Esophagus squamous epithelium (tissue), 5 donors: ENCODE measurements at regions not wholly inside any gene's neighbourhood (a gene's known extent, or its start where the extent isn't known, plus 50 kb on each side); places are given as distances from the start of the nearest gene placed in this dataset.
"Not testable (repeated sequence)": the region's sequence is repeated elsewhere in the genome, so short reads cannot be mapped to it uniquely, and the experiment has no call there.

Source experiments
- DNase-seq: peaks from one replicate; lab custom pipeline; 2025; lab: John Stamatoyannopoulos, UW
- H3K27ac ChIP-seq, 4 donors: fragments of 200-600 bp; sonication (generic); one replicate each; pipeline ENCODE4 v1.5.1; 2016 to 2019; ENCODE audit warnings: mild to moderate bottlenecking in 1 of 4
- H3K27me3 ChIP-seq, 4 donors: fragments of 200-600 bp; sonication (generic); 1 replicate in 3 of 4; 2 replicates in 1 of 4; pipeline versions ENCODE4 v1.5.1 to v1.6.0; 2017 to 2021; ENCODE audit warnings: antibody characterized with exemption in 1 of 4
- H3K36me3 ChIP-seq, 3 donors: fragments of 200-600 bp; sonication (generic); one replicate each; pipeline ENCODE4 v1.5.1; 2016 to 2019
- H3K4me1 ChIP-seq, 3 donors: fragments of 200-600 bp; sonication (generic); one replicate each; pipeline ENCODE4 v1.5.1; 2017 to 2019
- H3K4me3 ChIP-seq, 4 donors: fragments of 200-600 bp; sonication (generic); 1 replicate in 3 of 4; 2 replicates in 1 of 4; pipeline ENCODE4 v1.5.1; 2016 to 2019; ENCODE audit warnings: mild to moderate bottlenecking in 2 of 4, moderate library complexity in 1 of 4
- H3K9me3 ChIP-seq, 3 donors: fragments of 200-600 bp; sonication (generic); one replicate each; pipeline ENCODE4 v1.5.1; 2016 to 2019
- POLR2A ChIP-seq, 4 donors: fragments of 450-650 bp; IDR thresholded peaks; one replicate each; pipeline ENCODE4 v1.6.1; 2017; ENCODE audit warnings: antibody characterized with exemption in 4 of 4, mild to moderate bottlenecking in 4 of 4, moderate library complexity in 3 of 4
- WGBS, 2 donors: methylation state at CpG; one replicate each; pipeline ENCODE4 v1.1.5; 2018; 5-methylcytosine and 5-hydroxymethylcytosine counted together
- intact Hi-C: fragments of 100-400 bp; cut with DNase I; formaldehyde crosslinking; loops from one replicate; pipeline ENCODE4 v1.15.0; 2022
- TF ChIP-seq, protein P1 (sequence below), 6 experiments: fragments of 450-650 bp in 4 of 6; fragments of 200-600 bp in 2 of 6; sonication (generic) in 2 of 6; IDR thresholded peaks; one replicate each; pipeline ENCODE4 v1.5.1; 2016 to 2019; ENCODE audit warnings: antibody characterized with exemption in 6 of 6, mild to moderate bottlenecking in 4 of 6, moderate library complexity in 4 of 6
- donor health status: DM: yes; HTN: yes; CAD: no.

DNA sequence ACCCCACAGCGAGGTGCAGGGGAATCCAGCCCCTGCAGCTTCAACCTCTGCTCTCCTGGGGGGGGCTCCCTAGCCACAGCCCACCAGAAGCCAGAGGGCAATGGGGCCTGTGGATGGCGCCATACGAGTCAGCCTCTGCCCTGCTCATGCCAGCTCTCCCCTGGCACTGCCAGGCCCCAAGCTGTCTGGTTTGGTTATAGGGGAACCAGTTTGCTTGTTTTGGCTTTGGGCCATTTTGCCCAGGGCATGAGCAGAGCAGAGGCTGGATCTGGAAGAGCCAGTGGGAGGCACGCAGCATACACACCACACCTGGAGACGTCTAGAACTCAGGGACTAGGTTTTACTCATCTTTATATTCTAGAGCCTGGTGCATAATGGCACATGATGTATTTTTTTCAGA is 66.7 kb upstream of the SLC22A16 start:
- Histone ChIP-seq H3K36me3 (no peaks in the 10 kb centered on the region), H3K9me3 (peaks cover 0 to 5% (median 0%) of the 10 kb centered on the region in 3 donors), H3K27ac (no peak overlapping the region), H3K4me1 (peaks cover 13 to 31% (median 17%) of the 10 kb centered on the region in 3 donors), H3K27me3 (peaks cover 0 to 12% (median 0%) of the 10 kb centered on the region in 4 donors), H3K4me3 (no peak overlapping the region)
- no peak for TF ChIP-seq POLR2A (IDR thresholded peaks at IDR 0.05)
- TF ChIP-seq, protein P1, sequence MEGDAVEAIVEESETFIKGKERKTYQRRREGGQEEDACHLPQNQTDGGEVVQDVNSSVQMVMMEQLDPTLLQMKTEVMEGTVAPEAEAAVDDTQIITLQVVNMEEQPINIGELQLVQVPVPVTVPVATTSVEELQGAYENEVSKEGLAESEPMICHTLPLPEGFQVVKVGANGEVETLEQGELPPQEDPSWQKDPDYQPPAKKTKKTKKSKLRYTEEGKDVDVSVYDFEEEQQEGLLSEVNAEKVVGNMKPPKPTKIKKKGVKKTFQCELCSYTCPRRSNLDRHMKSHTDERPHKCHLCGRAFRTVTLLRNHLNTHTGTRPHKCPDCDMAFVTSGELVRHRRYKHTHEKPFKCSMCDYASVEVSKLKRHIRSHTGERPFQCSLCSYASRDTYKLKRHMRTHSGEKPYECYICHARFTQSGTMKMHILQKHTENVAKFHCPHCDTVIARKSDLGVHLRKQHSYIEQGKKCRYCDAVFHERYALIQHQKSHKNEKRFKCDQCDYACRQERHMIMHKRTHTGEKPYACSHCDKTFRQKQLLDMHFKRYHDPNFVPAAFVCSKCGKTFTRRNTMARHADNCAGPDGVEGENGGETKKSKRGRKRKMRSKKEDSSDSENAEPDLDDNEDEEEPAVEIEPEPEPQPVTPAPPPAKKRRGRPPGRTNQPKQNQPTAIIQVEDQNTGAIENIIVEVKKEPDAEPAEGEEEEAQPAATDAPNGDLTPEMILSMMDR (IDR thresholded peaks at IDR 0.05), result no peak
- WGBS, 2 donors, result 39 to 69% methylated on average over 2 of the region's 5 CpGs
- DNase-seq, result no peak
- intact Hi-C loops, result no loop called here

DNA sequence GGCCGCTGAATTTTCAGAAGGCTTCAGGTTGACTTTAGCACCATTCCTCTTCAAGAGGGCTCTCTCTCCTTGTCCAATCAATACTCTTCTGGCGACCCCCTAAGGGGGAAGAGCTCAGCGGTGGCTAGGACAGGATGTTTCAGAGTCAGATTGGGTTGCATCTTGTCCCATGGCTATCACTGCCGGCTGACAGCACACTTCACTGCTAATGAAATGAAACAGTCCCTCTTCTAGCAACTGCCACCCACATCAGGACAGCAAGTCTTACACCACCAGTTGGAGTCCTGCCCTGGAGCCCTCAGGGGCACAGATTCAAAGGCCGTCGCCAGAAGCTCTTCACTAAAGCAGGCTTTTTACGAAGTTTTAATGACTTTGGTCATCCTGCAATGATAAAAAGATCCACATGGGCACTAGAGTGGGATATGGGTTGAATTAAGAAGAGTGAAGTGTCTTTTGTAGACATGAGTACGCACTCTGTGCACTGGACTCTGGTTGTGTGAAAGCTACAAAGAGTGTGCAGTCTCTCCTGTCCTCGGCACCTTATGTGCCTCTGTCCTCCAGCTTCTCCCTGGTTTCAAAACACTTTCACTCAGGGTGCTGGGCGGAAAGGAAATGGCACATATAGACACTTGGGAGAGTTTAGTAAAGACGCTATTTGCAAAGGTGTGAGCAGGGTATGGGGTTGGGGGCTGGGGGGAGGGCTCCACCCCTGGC is 66.1 kb upstream of the SLC22A16 start:
- WGBS, 2 donors, result 58 to 65% methylated on average over 8 to 9 of the region's 11 CpGs
- peaks cover 0 to 5% (median 0%) of the 10 kb centered on the region in 3 donors for H3K9me3 ChIP-seq
- DNase-seq, result no peak
- TF ChIP-seq, protein P1 (IDR thresholded peaks at IDR 0.05), result no peak
- no peak for TF ChIP-seq POLR2A (IDR thresholded peaks at IDR 0.05)
- peaks cover 17 to 38% (median 17%) of the 10 kb centered on the region in 3 donors for H3K4me1 ChIP-seq
- no peak overlapping the region for H3K4me3 ChIP-seq
- H3K27ac ChIP-seq, result no peak overlapping the region
- intact Hi-C loops, result no loop called here
- H3K36me3 ChIP-seq, result no peaks in the 10 kb centered on the region
- H3K27me3 ChIP-seq, result peaks cover 0 to 12% (median 0%) of the 10 kb centered on the region in 4 donors

DNA sequence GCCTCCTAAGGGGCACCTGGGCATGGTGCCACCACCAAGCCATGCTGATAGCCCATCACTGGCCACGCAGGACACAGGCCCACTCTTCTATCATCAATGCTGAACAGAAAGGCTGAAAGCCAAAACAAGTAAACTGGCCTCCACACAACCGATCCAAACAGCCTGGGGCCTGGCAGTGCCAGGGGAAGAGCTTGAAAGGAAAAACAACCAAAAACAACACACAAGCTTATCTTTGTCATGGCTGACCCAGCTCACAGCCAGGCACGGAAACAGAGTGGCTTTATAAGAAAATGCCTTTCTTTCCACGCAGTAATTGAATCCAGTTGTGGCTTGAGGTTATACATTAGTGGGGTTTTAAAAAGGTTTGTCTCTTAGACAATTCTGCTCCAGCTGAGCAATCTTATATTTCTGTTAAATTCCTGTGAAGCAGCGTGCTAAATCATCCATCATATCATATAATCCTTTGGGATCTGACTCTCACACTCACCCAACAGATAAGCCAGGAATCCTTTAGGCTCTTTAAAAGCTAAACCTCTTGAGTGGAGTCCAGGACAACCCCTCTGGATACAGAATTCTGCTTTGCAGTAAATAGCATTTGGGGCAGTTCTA is 65.4 kb upstream of the SLC22A16 start:
- Histone ChIP-seq H3K9me3 (peaks cover 0 to 5% (median 0%) of the 10 kb centered on the region in 3 donors), H3K27me3 (peaks cover 0 to 6% (median 0%) of the 10 kb centered on the region in 4 donors), H3K4me3 (no peak overlapping the region), H3K4me1 (peaks cover 17 to 44% (median 18%) of the 10 kb centered on the region in 3 donors), H3K27ac (no peak overlapping the region), H3K36me3 (no peaks in the 10 kb centered on the region)
- WGBS, 2 donors, result 27 to 59% methylated on average over 4 to 5 of the region's 5 CpGs
- TF ChIP-seq POLR2A (IDR thresholded peaks at IDR 0.05), result no peak
- TF ChIP-seq, protein P1 (IDR thresholded peaks at IDR 0.05), result no peak
- intact Hi-C loops, result no loop called here
- DNase-seq, result no peak

DNA sequence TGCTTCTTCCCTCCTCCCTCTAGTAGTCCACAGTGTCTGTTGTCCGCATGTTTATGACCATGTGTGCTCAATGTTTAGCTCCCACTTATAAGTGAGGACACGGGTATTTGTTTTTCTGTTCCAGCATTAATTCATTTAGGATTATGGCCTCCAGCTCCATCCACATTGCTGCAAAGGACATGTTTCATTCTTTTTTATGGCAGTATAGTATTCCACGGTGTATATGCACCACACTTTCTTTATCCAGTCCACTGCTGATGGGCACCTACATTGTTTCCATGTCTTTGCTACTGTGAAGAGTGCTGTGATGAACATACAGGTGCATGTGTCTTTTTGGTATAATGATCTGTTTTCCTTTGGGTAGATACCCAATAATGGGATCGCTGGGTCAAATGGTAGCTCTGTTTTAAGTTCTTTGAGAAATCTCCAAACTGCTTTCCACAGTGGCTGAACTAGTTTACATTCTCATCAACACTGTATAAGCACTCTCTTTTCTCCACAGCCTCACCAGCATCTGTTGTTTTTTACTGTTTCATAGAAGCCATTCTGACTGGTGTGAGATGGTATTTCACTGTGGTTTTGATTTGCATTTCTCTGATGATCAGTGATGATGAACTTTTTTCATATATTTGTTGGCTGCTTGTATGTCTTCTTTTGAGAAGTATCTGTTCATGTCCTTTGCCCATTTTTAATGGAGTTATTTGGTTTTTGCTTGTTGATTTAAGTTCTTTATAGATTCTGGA is 63.0 kb upstream of the SLC22A16 start:
- H3K36me3 ChIP-seq, H3K9me3 ChIP-seq, intact Hi-C loops, DNase-seq, H3K4me3 ChIP-seq, H3K27me3 ChIP-seq, H3K27ac ChIP-seq: not testable (repeated sequence)
- WGBS, 2 donors, result 92 to 93% methylated on average over 4 of the region's 4 CpGs
- H3K4me1 ChIP-seq, result peaks cover 17 to 49% (median 18%) of the 10 kb centered on the region in 3 donors

DNA sequence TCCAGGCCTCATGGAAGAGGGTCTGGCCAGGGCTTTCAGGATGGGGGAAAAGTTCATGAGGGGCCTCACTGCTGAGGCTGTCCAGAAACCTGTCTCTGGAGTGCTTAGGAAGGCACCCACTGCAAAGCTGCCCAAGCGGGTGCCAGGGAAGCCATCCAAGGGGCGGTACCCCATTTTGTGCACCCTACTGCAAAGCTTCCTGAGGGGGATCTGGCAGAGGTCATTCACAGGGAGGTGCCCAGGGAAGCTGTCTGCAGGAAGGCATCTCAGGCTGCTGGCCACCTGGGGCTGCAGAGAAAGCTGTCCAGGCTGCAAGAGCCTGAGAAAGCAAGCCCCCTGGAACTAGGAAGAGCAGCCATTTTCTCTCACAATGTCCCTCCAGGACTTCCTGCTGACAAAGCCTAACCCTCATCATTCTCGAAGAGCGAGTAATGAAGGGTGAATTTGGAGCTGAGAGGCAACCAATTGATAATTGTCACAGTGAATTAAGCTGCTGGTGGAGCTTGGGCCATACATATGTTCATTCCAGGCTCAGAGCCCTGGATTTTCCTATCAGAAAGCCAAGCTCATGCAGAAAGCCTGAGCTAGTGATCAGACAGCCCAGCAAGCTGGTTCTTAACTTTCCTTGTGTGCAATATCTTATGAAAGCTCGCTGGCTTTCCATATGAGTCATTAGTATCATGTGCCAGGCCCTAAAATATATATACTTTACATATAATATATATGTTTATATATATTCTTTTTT is 62.2 kb upstream of the SLC22A16 start:
- Histone ChIP-seq H3K27ac (peak overlapping the region in 2 of 4 donors; percentile 30 to 63), H3K4me1 (peaks cover 16 to 46% (median 17%) of the 10 kb centered on the region in 3 donors), H3K9me3 (no peaks in the 10 kb centered on the region), H3K36me3 (no peaks in the 10 kb centered on the region), H3K4me3 (no peak overlapping the region), H3K27me3 (no peaks in the 10 kb centered on the region)
- no peak for TF ChIP-seq POLR2A (IDR thresholded peaks at IDR 0.05)
- TF ChIP-seq, protein P1 (IDR thresholded peaks at IDR 0.05), result no peak
- DNase-seq, result no peak
- intact Hi-C loops, result no loop called here
- 69 to 70% methylated on average over 3 to 5 of the region's 5 CpGs for WGBS, 2 donors
